Stomach (tissue), 8 donors: ENCODE measurements at regions not wholly inside any gene's neighbourhood (a gene's known extent, or its start where the extent isn't known, plus 50 kb on each side); places are given as distances from the start of the nearest gene placed in this dataset.

Experiments
- DNase-seq, 2 donors: peaks; one replicate each; pipeline versions ENCODE4 v3.0.0 to v3.0.0-alpha.2; 2013 to 2019
- H3K27ac ChIP-seq, 5 donors: fragments of 200-600 bp in 4 of 5; sonication (generic) in 4 of 5; one replicate each; pipeline ENCODE4 v1.5.1; 2013 to 2019; ENCODE audit warnings: mild to moderate bottlenecking in 1 of 5, moderate library complexity in 1 of 5
- H3K27me3 ChIP-seq, 3 donors: fragments of 200-600 bp; sonication (generic); one replicate each; pipeline ENCODE4 v1.5.1; 2017 to 2019; ENCODE audit warnings: mixed run types in 1 of 3
- H3K36me3 ChIP-seq, 4 donors: fragments of 200-600 bp; sonication (generic); 1 replicate in 3 of 4; 2 replicates in 1 of 4; pipeline ENCODE4 v1.5.1; 2016 to 2019
- H3K4me1 ChIP-seq, 4 donors: fragments of 200-600 bp; sonication (generic); one replicate each; pipeline ENCODE4 v1.5.1; 2016 to 2019
- H3K4me3 ChIP-seq, 4 donors: fragments of 200-600 bp; sonication (generic) in 3 of 4; one replicate each; pipeline ENCODE4 v1.5.1; 2016 to 2019; ENCODE audit warnings: mild to moderate bottlenecking in 1 of 4
- H3K9me3 ChIP-seq, 4 donors: fragments of 200-600 bp; sonication (generic); one replicate each; pipeline ENCODE4 v1.5.1; 2016 to 2019
- CTCF ChIP-seq, 7 experiments: fragments of 450-650 bp in 4 of 7; fragments of 200-600 bp in 3 of 7; sonication (generic) in 3 of 7; IDR thresholded peaks; one replicate each; pipeline ENCODE4 v1.5.1; 2016 to 2019; ENCODE audit warnings: antibody characterized with exemption in 7 of 7, control low read depth in 2 of 7, mild to moderate bottlenecking in 1 of 7
- EP300 ChIP-seq: sonication (generic); formaldehyde crosslinking; IDR thresholded peaks from one replicate; pipeline ENCODE4 v1.6.1; 2017; ENCODE audit warnings: antibody characterized with exemption
- POLR2A ChIP-seq, 4 donors: fragments of 450-650 bp; IDR thresholded peaks; one replicate each; pipeline ENCODE4 v1.6.1; 2016; ENCODE audit warnings: antibody characterized with exemption in 4 of 4, control low read depth in 2 of 4, mild to moderate bottlenecking in 1 of 4, moderate library complexity in 1 of 4
- POLR2AphosphoS5 ChIP-seq, 3 donors: sonication (generic); formaldehyde crosslinking; IDR thresholded peaks; one replicate each; pipeline ENCODE4 v1.6.1; 2016; ENCODE audit warnings: antibody characterized with exemption in 3 of 3
- WGBS, 5 donors: extraction: QIAGEN DNeasy Blood & Tissue Kit in 3 of 5; methylation state at CpG; one replicate each; pipeline versions ENCODE4 v1.1.5 to v1.1.7; 2013 to 2018; 5-methylcytosine and 5-hydroxymethylcytosine counted together
- intact Hi-C: fragments of 100-400 bp; cut with DNase I; formaldehyde crosslinking; loops from one replicate; pipeline ENCODE4 v1.15.1; 2023; ENCODE audit warnings: low total_unique reads
- donor health status: healthy with polysubstance abuse.
- donor health status: Bipolar disorder and iron deficiency.
- donor health status: healthy.

- DNase-seq = no peak
- TF ChIP-seq CTCF (IDR thresholded peaks at IDR 0.05) (no peak), POLR2A (IDR thresholded peaks at IDR 0.05) (no peak), EP300 (no peak), POLR2AphosphoS5 (IDR thresholded peaks at IDR 0.05) (no peak)
- H3K4me1 ChIP-seq = peaks cover 0 to 12% (median 0%) of the 10 kb centered on the region in 4 donors
- H3K4me3 ChIP-seq = no peak overlapping the region
- H3K27me3 ChIP-seq = no peaks in the 10 kb centered on the region
- 61 to 74% (median 64%) methylated on average over 2 of the region's 2 CpGs for WGBS, 5 donors
- H3K27ac ChIP-seq = no peak overlapping the region
- no peaks in the 10 kb centered on the region for H3K36me3 ChIP-seq
- intact Hi-C loops = no loop called here
- H3K9me3 ChIP-seq = peaks cover 0 to 11% (median 4%) of the 10 kb centered on the region in 4 donors
These were observed 147.9 kb downstream of the PMP22 start for GRCh38 chr17:15117239-15117638.

- intact Hi-C loops = no loop called here
- peaks cover 0 to 11% (median 4%) of the 10 kb centered on the region in 4 donors for H3K9me3 ChIP-seq
- peaks cover 0 to 7% (median 0%) of the 10 kb centered on the region in 4 donors for H3K4me1 ChIP-seq
- no peak overlapping the region for H3K4me3 ChIP-seq
- no peaks in the 10 kb centered on the region for H3K36me3 ChIP-seq
- peak in 1 of 2 donors; percentile 64 for DNase-seq
- no peaks in the 10 kb centered on the region for H3K27me3 ChIP-seq
- no peak for TF ChIP-seq POLR2A (IDR thresholded peaks at IDR 0.05)
- TF ChIP-seq POLR2AphosphoS5 (IDR thresholded peaks at IDR 0.05) = no peak
- no peak for TF ChIP-seq CTCF (IDR thresholded peaks at IDR 0.05)
- TF ChIP-seq EP300 = no peak
- 52 to 62% (median 56%) methylated on average over 13 of the region's 13 CpGs for WGBS, 5 donors
- no peak overlapping the region for H3K27ac ChIP-seq
These were observed 152.1 kb downstream of the PMP22 start for GRCh38 chr17:15112846-15113617.

GRCh38 chr17:15109608-15110007 lies 155.5 kb downstream of the PMP22 start:
- TF ChIP-seq POLR2AphosphoS5 (IDR thresholded peaks at IDR 0.05) = no peak
- TF ChIP-seq POLR2A (IDR thresholded peaks at IDR 0.05) = no peak
- no peak for TF ChIP-seq CTCF (IDR thresholded peaks at IDR 0.05)
- TF ChIP-seq EP300 = no peak
- Histone ChIP-seq H3K27me3 (no peaks in the 10 kb centered on the region), H3K4me1 (peaks cover 0 to 7% (median 0%) of the 10 kb centered on the region in 4 donors), H3K27ac (no peak overlapping the region), H3K9me3 (no peaks in the 10 kb centered on the region), H3K36me3 (no peaks in the 10 kb centered on the region), H3K4me3 (no peak overlapping the region)
- intact Hi-C loops = no loop called here
- no peak for DNase-seq
- WGBS, 5 donors = 50 to 74% (median 60%) methylated on average over 3 of the region's 3 CpGs

GRCh38 chr17:15108992-15109391 lies 156.1 kb downstream of the PMP22 start:
- H3K27ac ChIP-seq = no peak overlapping the region
- H3K36me3 ChIP-seq = no peaks in the 10 kb centered on the region
- H3K9me3 ChIP-seq = no peaks in the 10 kb centered on the region
- no peak for DNase-seq
- H3K27me3 ChIP-seq = peaks cover 0 to 4% (median 0%) of the 10 kb centered on the region in 3 donors
- TF ChIP-seq EP300 (no peak), POLR2AphosphoS5 (IDR thresholded peaks at IDR 0.05) (no peak), POLR2A (IDR thresholded peaks at IDR 0.05) (no peak), CTCF (IDR thresholded peaks at IDR 0.05) (no peak)
- peaks cover 0 to 7% (median 0%) of the 10 kb centered on the region in 4 donors for H3K4me1 ChIP-seq
- 73 to 82% (median 80%) methylated on average over 3 of the region's 3 CpGs for WGBS, 5 donors
- H3K4me3 ChIP-seq = no peak overlapping the region
- intact Hi-C loops = no loop called here
